Stomach (tissue), 4 donors: ENCODE measurements at regions not wholly inside any gene's neighbourhood (a gene's known extent, or its start where the extent isn't known, plus 50 kb on each side); places are given as distances from the start of the nearest gene placed in this dataset.

ENCODE experiments used
- CTCF ChIP-seq, 7 experiments: fragments of 450-650 bp in 4 of 7; fragments of 200-600 bp in 3 of 7; sonication (generic) in 3 of 7; IDR thresholded peaks; one replicate each; pipeline ENCODE4 v1.5.1; 2016 to 2019; ENCODE audit warnings: antibody characterized with exemption in 7 of 7, control low read depth in 2 of 7, mild to moderate bottlenecking in 1 of 7
- EP300 ChIP-seq: sonication (generic); formaldehyde crosslinking; IDR thresholded peaks from one replicate; pipeline ENCODE4 v1.6.1; 2017; ENCODE audit warnings: antibody characterized with exemption
- POLR2A ChIP-seq, 4 donors: fragments of 450-650 bp; IDR thresholded peaks; one replicate each; pipeline ENCODE4 v1.6.1; 2016; ENCODE audit warnings: antibody characterized with exemption in 4 of 4, control low read depth in 2 of 4, mild to moderate bottlenecking in 1 of 4, moderate library complexity in 1 of 4
- POLR2AphosphoS5 ChIP-seq, 3 donors: sonication (generic); formaldehyde crosslinking; IDR thresholded peaks; one replicate each; pipeline ENCODE4 v1.6.1; 2016; ENCODE audit warnings: antibody characterized with exemption in 3 of 3

- no peak for TF ChIP-seq CTCF (IDR thresholded peaks at IDR 0.05)
- no peak for TF ChIP-seq POLR2AphosphoS5 (IDR thresholded peaks at IDR 0.05)
- TF ChIP-seq EP300 = no peak
- no peak for TF ChIP-seq POLR2A (IDR thresholded peaks at IDR 0.05)
These were observed 137.6 kb upstream of the HS6ST1 start for GRCh38 chr2:128456281-128456680.
